HG02938 (cell line): ENCODE measurements at regions not wholly inside any gene's neighbourhood (a gene's known extent, or its start where the extent isn't known, plus 50 kb on each side); places are given as distances from the start of the nearest gene placed in this dataset.
"Not testable (repeated sequence)": the region's sequence is repeated elsewhere in the genome, so short reads cannot be mapped to it uniquely, and the experiment has no call there.

Experiments
- ATAC-seq: cut with Tn5 transposase; IDR thresholded peaks from one replicate; pipeline ENCODE4 v1.9.1; 2021; ENCODE audit warnings: mild to moderate bottlenecking, moderate library complexity; ENCODE audit not compliant: unreplicated experiment

DNA sequence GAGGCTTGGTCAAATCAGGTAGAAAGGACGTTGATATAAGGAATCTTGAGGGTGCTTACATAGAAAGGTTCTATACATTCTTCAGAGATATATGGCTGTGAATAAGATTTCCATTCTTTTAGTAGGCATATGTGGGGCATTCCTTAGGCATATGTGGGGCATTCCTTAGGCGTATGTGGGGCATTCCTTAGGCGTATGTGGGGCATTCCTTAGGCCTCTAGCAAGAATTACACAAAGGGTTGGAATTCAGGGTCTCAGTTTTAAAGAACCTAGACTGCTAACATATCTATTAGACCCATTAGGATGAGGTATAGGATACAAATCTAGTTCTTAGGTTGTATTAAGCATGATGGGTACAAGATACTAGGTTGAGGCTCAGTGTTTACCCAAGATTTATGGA is 607.8 kb downstream of the SI start:
- ATAC-seq: no peak

DNA sequence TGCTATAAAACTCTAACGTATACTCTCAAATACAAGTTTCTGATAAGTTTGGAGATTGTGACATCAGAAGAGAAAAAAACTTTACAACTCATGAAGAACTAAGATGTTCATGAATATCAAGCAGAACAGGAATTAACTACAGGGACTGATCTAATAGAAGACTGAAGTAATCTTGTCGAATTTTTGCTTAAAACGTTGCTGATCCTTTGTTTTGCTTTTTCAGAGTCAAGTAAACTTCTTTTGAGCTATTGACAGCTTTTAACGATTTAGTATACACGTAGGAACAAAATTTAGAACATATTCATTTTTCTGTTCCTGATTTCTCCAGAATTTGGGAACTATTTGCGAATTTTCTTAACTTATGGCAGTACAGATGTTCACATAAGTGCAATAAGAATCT is 610.2 kb downstream of the SI start:
- ATAC-seq: no peak

DNA sequence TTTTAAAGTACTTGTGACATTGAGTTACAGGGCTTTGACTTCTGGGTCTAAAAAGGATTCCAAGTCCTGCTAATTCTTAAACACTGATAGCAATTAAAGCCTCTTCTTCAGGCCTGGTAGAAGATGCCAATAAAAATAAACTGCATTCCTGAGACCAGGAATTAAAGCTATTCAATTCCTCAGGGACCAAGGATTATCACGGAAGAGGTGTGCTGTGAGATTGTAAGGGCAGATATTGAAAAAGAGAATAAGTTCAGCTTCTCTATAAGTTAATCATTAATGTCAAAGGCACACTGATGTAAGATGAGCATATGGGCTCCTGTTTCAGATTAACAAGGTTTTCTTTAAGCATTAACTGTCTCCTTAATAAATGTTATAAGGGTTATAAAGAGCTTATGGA is 611.3 kb downstream of the SI start:
- no peak for ATAC-seq

DNA sequence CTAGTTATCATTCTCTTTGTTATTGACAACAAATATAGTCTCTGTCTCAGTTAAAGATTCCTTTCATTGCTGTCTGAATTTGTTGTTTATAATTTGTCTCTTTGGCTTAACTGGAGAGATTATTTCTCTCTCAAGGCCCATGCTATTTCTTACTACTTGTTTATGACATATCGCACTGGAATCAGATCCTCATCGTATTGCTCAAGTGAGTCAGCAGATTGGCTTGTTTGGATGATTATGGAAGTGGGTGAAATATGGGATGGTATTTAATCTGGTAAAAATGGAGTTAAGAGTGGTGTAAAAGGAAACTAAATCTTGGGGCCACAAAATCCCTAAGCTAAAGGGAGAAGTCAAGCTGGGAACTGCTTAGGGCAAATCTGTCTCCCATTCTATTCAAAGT is 613.1 kb downstream of the SI start:
- ATAC-seq: no peak

DNA sequence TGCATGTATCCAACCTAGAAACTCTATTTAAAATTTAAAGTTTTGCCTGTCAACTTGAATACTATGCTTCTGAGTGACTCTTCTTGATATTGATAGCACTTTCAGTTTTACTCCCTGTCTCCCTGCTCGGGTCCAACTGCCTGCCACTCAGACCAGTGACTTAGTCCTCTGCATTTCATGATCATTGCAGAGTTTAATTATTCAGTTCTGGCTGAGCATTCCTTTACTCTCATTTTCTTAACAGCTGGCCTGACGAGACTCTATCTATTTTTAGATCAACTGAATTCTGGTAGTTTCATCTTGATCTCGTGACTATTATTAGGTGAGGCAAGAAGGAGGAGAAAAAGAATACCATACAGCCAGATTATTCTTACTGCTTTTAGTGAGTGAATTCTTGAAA is 617.4 kb downstream of the SI start:
- ATAC-seq: no peak

DNA sequence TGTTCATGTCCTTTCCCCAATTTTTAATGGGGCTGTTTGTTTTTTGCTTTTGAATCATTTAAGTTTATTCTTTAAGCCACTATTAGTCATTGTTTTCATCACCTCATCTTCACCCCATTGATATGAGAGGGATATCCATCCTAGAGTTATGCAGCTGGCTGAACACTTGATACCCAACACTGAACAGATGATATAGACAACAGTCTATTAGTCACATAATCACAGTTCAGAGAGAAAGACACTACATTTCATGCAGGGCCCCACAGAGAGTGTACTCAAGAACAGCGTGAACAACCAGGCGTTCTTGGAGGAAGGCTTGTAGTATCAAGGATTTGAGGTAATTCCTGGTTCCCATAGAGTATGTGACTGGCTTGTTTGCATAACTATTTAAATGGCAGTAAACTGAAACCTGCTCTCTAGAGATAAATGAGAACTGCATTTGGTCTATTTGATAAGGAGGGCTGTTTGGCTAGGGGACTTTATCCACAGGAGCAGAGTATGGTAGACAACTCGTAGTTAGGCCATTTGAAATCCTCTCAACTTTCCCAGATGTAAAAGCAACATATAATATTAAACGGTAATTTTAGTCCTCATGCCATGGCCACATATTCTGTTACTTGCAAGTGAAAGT is 618.7 kb downstream of the SI start:
- ATAC-seq: no peak

DNA sequence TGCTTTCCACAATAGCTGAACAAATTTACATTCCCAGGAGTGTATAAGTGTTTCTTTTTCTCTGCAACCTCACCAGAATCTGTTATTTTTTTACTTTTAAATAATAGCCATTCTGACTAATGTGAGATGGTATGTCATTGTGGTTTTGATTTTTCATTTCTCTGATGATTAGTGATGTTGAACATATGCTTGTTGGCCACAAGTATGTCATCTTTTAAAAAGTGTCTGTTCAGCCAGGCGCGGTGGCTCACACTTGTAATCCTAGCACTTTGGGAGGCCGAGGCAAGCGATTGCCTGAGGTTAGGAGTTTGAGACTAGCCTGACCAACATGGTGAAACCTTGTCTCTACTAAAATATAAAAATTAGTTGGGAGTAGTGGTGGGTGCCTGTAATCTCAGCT is 619.3 kb downstream of the SI start:
- ATAC-seq: no peak

DNA sequence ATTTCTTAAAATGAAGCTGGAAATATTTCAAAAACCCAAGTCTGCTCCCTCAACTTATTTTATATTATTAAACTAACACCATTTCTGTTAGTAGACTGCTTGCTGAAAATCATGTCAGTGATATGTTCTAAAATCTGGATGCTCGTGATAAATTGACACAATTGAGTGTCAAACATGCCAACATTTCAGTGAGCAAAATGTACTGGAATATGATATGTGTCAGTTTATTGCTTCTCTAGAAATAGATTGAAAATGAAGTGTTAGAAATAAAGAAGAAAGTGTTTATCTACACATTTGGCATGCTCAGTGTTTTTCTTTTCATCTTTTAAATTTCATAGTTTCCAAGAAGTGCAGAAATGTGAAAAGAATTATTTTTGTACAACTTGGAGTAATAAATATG is 624.6 kb downstream of the SI start:
- no peak for ATAC-seq

DNA sequence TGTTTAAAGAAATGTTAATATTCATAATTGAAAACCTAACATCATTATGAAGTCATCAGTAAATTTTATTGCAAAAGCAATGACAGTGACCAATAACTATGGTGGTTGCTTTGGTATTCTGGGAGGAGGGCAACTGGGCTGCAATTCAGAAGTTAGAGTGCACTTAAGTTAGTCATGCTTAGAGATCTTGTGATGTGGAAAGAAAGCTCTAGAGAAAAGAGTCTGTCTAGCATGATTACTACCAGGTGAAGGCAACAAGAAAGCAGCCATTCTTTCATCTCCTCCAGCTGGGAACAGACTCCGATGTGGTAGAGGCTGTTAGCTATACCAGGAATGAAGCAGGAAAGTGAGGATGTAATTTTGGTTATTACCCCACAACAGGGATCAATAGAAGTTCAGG is 625.6 kb downstream of the SI start:
- ATAC-seq: no peak

DNA sequence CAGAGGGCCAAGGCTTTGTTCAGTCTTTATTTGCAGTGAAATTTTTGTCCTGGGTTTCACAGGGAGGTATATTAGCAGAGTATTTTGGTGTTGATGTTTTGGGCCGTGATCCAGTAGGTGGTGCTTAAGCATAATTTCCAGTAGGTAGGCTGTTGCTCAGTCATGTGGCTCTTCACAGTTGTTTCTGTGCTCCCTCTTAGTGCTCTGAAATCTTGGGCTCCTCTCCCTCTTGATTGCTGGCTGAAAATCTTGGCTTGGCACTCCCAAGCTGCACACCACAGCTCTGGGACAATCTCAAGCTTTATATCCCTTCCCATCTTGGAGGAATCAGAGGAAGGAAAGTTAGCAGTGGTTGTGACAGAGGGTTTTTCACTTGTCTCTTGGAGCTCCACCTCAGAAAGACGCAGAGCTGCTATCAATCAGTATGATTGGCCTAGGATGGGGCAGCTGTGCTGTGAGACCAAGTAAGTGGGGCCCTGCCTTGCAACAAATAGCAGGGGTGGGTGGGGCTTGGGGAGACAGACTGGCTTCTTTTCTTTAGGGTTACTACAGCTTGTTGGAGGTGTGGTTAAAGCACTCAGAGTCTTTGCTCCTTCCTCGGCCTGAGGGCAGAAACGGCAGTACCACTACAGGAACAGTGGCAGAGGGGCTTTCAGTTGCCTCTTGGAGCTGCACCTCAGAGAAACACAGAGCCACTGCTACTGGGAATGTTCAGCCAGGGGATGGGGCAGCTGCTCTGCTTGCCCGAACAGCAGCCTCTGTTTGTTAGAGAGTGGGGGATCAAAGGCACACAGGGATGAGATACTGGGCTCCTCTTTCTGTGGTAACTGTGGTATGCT is 627.0 kb downstream of the SI start:
- no peak for ATAC-seq

DNA sequence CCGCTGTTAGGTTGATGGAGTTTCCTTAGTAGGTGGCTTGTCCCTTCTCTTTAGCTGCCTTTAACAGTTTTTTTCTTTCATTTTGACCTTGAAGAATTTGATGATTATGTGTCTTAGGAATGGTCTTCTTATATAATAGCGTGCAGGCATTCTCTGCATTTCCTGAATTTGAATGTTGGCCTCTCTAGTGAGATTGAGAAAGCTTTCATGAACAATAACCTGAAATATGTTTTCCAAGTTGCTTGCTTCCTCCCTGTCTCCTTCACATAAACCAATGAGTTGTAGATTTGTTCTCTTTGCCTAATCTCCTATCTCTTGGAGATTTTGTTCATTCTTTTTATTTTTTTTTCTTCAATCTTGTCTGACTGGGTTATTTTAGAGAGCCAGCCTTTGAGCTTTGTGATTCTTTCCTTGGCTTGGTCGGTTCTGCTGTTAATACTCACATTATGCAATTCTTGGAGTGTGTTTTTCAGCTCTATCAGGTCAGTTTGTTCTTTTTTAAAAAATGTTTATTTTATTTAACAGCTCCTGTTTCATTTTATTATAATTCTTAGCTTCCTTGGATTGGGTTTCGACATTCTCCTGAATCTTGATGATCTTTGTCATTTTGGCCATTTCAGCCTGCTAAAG is 627.9 kb downstream of the SI start:
- no peak for ATAC-seq

DNA sequence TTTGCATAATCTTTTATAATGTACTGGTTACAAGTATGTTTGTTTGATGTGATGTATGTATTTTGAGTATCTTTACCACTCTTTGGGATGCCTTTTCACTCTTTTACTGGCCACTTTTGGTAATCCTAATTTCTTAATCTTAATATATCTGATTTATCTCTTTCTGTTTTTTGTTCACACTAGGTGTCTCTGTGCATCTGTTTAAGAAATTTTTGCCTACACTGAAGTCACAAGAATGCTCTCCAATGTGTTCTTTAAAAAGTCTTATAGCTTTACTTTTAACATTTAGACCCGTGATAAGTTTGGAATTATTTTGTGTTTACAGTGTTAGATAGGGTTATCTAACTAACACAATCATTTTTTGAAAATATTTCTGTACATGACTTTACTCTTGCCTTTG is 659.1 kb downstream of the SI start:
- ATAC-seq: no peak

DNA sequence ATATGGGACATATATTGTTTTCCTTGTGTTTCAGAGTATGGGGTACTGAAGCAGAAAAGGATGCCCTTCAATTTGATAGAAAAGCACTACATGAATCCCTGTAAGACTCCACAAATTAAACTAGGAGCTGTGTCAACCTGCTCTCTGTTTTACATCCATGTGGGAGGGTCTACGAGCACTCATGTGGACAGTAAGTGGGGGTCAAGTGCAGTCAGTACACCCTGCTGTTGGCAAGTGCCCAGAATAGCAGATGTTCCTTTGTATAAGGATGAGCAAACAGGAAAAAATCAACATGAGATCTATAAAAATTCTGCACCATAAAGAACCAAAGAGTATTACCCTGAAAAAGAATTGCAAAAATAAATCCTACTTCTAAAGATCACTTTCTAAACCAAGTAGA is 659.9 kb downstream of the SI start:
- ATAC-seq: no peak

DNA sequence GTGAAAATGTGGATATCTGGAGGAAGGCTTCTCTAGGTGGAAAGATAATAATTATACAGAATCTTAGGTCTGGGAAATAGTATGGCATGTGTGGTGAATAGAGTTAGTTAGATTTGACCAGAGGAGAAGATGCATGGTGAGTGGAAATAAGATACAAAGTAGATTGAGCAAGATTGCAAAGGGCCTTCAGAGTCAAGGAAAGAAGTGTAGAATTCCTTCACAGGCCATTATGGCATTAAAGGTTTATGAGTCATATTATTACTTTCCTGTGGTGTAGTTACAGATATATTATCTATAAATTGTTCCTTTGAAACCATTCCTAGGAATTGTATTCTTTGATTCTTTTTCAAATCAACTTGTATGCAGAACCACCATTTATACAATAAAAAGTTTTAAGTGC is 660.3 kb downstream of the SI start:
- no peak for ATAC-seq

DNA sequence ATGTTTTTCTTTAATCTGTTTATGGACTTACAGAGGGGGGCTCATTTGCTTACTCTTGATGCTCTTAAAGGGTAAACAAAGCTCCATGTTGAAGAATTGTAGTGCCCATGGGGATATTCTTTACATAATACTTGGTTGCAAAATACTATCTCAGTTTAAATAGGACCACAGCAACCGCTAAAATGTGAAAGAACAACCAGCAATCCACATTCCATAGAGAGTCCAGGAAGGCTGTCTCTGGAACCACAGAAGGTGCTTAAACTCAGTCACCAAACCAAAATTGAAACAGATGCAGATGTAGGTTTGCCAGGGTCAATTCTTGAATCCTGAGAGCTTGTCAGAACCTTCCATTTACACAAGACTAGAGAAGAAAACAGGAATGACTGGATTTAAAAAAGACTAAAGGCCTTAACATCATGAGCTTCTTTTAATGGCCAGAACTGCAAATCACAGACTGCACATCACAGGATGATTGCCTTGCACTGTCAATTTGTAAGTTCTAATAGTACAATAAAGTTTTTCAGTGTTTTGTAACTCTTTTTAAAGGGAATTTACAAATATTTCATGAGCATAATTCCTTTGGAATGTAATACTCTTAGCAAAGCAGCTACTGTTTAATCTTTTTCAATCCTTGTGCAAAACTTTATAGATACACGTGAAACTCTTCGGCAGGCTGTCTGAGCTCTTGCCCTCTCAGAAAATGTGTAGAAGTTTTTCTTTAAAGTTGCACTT is 661.6 kb downstream of the SI start:
- ATAC-seq: no peak

DNA sequence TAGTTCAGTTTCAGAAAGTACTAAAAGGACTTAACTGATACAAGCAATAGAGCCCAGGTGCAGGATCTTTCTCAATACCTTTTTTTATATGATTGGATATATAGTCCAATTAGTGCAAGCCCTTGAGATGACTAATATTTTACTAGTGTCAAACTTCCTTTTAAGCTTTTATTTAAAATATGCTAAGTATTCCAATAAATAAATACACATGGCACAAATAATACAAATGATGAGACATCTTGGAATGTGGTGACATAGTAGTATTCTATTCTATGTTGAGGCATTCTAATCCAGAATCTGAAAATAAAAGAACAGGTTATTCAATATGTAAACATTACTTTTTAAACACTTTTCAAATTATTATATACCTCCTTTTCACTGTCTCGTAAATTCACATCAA is 670.0 kb downstream of the SI start:
- ATAC-seq: no peak

DNA sequence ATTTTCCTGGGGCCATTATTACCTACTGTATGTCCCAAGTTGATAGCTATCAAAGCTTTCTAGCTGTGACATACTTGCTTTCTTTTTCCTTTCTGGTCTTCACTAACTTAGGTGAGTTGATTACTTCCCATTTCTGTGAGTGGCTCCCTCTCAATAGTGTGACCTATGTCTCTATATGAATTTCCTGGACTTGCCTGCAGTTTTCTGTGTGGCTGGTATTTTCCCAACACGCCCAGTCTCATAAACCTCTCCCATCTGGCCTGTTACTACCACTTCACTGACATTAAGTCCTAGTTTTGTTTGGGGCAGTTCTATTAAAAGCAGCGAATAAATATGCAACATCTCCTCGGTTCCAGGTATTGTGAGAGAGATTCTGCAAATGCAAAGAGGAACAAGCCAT is 671.2 kb downstream of the SI start:
- ATAC-seq: no peak

DNA sequence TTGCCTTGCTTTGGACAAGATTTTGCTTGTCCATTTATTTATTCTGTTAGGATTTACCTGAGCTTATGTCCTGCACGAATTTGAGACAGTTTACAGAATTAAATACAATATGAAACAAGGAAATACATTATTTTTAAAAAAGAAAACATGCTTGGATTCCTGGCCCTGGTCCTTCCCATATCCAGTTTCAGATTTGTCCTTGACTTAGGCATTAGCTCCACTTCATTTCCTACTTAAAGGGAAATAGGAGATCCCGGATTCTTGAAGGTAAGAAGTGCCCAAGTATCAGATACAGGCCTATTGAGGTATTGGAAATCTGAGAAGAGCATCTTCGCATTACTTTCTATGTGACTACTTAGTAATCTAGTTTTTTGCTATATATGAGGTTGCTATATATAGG is 672.0 kb downstream of the SI start:
- no peak for ATAC-seq

DNA sequence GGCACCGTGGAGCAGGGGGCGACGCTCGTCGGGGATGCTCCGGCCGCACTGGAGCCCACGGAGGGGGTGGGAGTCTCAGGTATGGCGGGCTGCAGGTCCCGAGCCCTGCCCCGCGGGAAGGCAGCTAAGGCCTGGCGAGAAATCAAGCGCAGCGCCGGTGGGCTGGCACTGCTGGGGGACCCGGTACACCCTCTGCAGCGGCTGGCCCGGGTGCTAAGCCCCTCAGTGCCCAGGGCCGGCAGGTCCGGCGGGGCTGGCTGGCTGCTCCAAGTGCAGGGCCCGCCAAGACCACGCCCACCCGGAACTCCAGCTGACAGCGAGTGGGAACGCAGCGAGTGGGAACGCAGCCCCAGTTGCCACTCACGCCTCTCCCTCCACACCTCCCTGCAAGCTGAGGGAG is 676.4 kb downstream of the SI start:
- ATAC-seq: no peak

DNA sequence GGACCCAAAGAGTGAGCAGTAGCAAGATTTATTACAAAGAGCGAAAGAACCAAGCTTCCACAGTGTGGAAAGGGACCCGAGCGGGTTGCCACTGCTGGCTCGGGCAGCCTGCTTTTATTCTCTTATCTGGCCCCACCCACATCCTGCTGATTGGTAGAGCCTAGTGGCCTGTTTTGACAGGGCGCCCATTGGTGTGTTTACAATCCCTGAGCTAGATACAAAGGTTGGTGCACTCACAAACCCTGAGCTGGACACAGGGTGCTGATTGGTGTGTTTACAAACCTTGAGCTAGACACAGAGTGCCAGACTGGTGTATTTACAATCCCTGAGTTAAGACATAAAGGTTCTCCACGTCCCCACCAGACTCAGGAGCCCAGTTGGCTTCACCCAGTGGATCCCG is 676.9 kb downstream of the SI start:
- not testable (repeated sequence) for ATAC-seq

DNA sequence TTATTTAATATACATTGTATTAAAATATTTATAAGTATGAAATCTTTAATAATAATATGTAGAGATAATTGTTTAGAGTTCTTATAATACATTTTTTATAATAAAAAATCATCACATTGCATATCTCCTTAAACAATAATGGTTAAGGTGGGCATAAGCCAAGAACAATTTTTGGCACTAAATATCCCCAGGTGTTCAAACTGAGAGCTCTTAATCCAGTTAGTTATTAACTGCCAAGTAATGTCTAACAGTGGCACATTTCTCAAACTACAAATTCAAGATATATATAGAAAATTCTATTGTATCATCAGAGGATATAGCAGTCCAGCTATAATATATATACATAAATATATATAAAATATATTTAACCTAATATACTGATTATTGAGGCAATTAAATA is 680.8 kb downstream of the SI start:
- no peak for ATAC-seq

DNA sequence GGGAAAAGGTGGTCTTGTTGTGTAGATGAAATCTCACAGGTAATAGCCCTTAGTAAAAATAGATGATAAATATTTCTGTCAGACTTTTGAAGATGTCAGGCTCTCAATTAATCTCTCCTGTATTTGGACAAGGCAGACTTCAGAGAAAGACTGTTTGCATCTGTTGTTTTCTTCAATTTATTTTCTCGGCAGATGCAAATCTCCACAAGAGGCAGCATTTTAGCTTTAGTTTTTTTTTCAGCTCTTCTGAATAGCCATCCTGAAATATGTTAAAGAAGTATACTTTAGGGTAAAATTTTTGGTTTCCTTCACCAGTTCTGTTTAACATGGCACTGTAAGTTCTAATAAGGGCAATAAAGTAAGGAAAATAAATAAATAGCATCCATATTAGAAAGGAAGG is 685.1 kb downstream of the SI start:
- no peak for ATAC-seq
